Liver (tissue), 8 donors: ENCODE measurements at regions not wholly inside any gene's neighbourhood (a gene's known extent, or its start where the extent isn't known, plus 50 kb on each side); places are given as distances from the start of the nearest gene placed in this dataset.

ENCODE experiments used
- DNase-seq: peaks from one replicate; pipeline ENCODE4 v3.0.0-alpha.2; 2017; ENCODE audit warnings: low spot score
- H3K27ac ChIP-seq, 2 donors: one replicate each; pipeline ENCODE4 v1.7.0; 2013; ENCODE audit warnings: inconsistent platforms in 2 of 2, low read length in 2 of 2, control low read depth in 1 of 2, low read depth in 1 of 2, mild to moderate bottlenecking in 1 of 2
- H3K27me3 ChIP-seq, 4 donors: one replicate each; pipeline versions ENCODE4 v1.6.1 to v1.7.0; 2013; ENCODE audit warnings: low read length in 3 of 4, inconsistent platforms in 1 of 4, mild to moderate bottlenecking in 1 of 4, moderate library complexity in 1 of 4; ENCODE audit not compliant: control insufficient read depth in 4 of 4, insufficient read depth in 4 of 4
- H3K36me3 ChIP-seq, 4 donors: one replicate each; pipeline versions ENCODE4 v1.6.1 to v1.7.0; 2013; ENCODE audit warnings: low read length in 3 of 4, mild to moderate bottlenecking in 3 of 4, low read depth in 1 of 4, moderate library complexity in 1 of 4; ENCODE audit not compliant: control insufficient read depth in 4 of 4, insufficient read depth in 3 of 4
- H3K4me1 ChIP-seq, 4 donors: one replicate each; pipeline versions ENCODE4 v1.6.1 to v1.7.0; 2013; ENCODE audit warnings: low read length in 3 of 4, mild to moderate bottlenecking in 3 of 4, moderate library complexity in 1 of 4; ENCODE audit not compliant: control insufficient read depth in 4 of 4, insufficient read depth in 4 of 4
- H3K4me3 ChIP-seq, 3 donors: one replicate each; pipeline versions ENCODE4 v1.6.1 to v1.7.0; 2013; ENCODE audit warnings: low read length in 3 of 3, control low read depth in 1 of 3, low read depth in 1 of 3, mild to moderate bottlenecking in 1 of 3
- H3K9ac ChIP-seq, 2 donors: one replicate each; pipeline ENCODE4 v1.7.0; 2013; ENCODE audit warnings: low read length in 2 of 2, mild to moderate bottlenecking in 2 of 2, moderate library complexity in 2 of 2, control low read depth in 1 of 2, low read depth in 1 of 2
- H3K9me3 ChIP-seq, 4 donors: one replicate each; pipeline versions ENCODE4 v1.6.1 to v1.7.0; 2013; ENCODE audit warnings: low read length in 3 of 4; ENCODE audit not compliant: control insufficient read depth in 4 of 4
- ATF3 ChIP-seq: IDR thresholded peaks from 2 replicates; pipeline ENCODE4 v1.6.1; 2016; ENCODE audit warnings: antibody characterized with exemption
- CTCF ChIP-seq: fragments of 150-350 bp; IDR thresholded peaks from 2 replicates; pipeline ENCODE4 v1.5.1; 2017; ENCODE audit warnings: improper control_type of control experiment, low read depth, low read length; ENCODE audit not compliant: missing input control
- EGR1 ChIP-seq, 2 donors: IDR thresholded peaks; 2 replicates each; pipeline ENCODE4 v1.6.1; 2016 to 2018; ENCODE audit warnings: antibody characterized with exemption in 2 of 2, low read depth in 2 of 2
- FOXA1 ChIP-seq: IDR thresholded peaks from 2 replicates; pipeline ENCODE4 v1.6.1; 2016; ENCODE audit warnings: antibody characterized with exemption
- FOXA2 ChIP-seq: IDR thresholded peaks from 2 replicates; pipeline ENCODE4 v1.6.1; 2016; ENCODE audit warnings: antibody characterized with exemption
- GABPA ChIP-seq, 2 donors: IDR thresholded peaks in 1 of 2; conservative IDR thresholded peaks in 1 of 2; 2 replicates each; pipeline ENCODE4 v1.6.1; 2016; ENCODE audit warnings: antibody characterized with exemption in 2 of 2, mild to moderate bottlenecking in 1 of 2, moderate library complexity in 1 of 2
- HNF4A ChIP-seq, 2 donors: conservative IDR thresholded peaks; 2 replicates each; pipeline ENCODE4 v1.6.1; 2016; ENCODE audit warnings: antibody characterized with exemption in 2 of 2, mild to moderate bottlenecking in 2 of 2
- HNF4G ChIP-seq: IDR thresholded peaks from 2 replicates; pipeline ENCODE4 v1.6.1; 2016; ENCODE audit warnings: antibody characterized with exemption
- JUND ChIP-seq, 2 donors: IDR thresholded peaks; 2 replicates each; pipeline ENCODE4 v1.6.1; 2016; ENCODE audit warnings: antibody characterized with exemption in 2 of 2
- MAX ChIP-seq: IDR thresholded peaks from 2 replicates; pipeline ENCODE4 v1.6.1; 2016; ENCODE audit warnings: antibody characterized with exemption
- NR2F2 ChIP-seq: IDR thresholded peaks from 2 replicates; pipeline ENCODE4 v1.6.1; 2016; ENCODE audit warnings: antibody characterized with exemption
- RAD21 ChIP-seq, 2 donors: IDR thresholded peaks; 2 replicates each; pipeline ENCODE4 v1.6.1; 2016; ENCODE audit warnings: antibody characterized with exemption in 2 of 2, mild to moderate bottlenecking in 2 of 2
- REST ChIP-seq: IDR thresholded peaks from 2 replicates; pipeline ENCODE4 v1.6.1; 2016; ENCODE audit warnings: antibody characterized with exemption, mild to moderate bottlenecking
- RXRA ChIP-seq, 2 donors: IDR thresholded peaks; 2 replicates each; pipeline ENCODE4 v1.6.1; 2017 to 2018; ENCODE audit warnings: antibody characterized with exemption in 2 of 2, mild to moderate bottlenecking in 1 of 2
- SP1 ChIP-seq: IDR thresholded peaks from 2 replicates; pipeline ENCODE4 v1.6.1; 2018; ENCODE audit warnings: antibody characterized with exemption, mild to moderate bottlenecking
- YY1 ChIP-seq: IDR thresholded peaks from 2 replicates; pipeline ENCODE4 v1.6.1; 2016; ENCODE audit warnings: antibody characterized with exemption, mild to moderate bottlenecking
- ZBTB33 ChIP-seq: IDR thresholded peaks from 2 replicates; pipeline ENCODE4 v1.6.1; 2016; ENCODE audit warnings: antibody characterized with exemption
- WGBS: extraction: QIAGEN DNeasy Blood & Tissue Kit; methylation state at CpG from one replicate; pipeline ENCODE4 v1.1.7; 2013; 5-methylcytosine and 5-hydroxymethylcytosine counted together
- donor health status: healthy.
- donor health status: healthy.
- donor health status: healthy.
- donor health status: healthy.
- donor health status: healthy.

- Histone ChIP-seq H3K9me3 (no peaks in the 10 kb centered on the region), H3K36me3 (no peaks in the 10 kb centered on the region), H3K9ac (no peak overlapping the region)
Observed at GRCh38 chr14:85010186-85010585, 519.8 kb upstream of the FLRT2 start.

More at GRCh38 chr14:85010186-85010585, 519.8 kb upstream of the FLRT2 start:
- no peak for TF ChIP-seq HNF4G
- no peak for TF ChIP-seq YY1
- no peak for TF ChIP-seq GABPA (IDR thresholded peaks at IDR 0.05 in 1 of 2, conservative IDR thresholded peaks at IDR 0.05 in 1 of 2)
- TF ChIP-seq FOXA2 = no peak
- no peak for TF ChIP-seq MAX
- TF ChIP-seq NR2F2 = no peak
- no peak for TF ChIP-seq RXRA (IDR thresholded peaks at IDR 0.05)
- no peak for TF ChIP-seq JUND (IDR thresholded peaks at IDR 0.05)
- TF ChIP-seq RAD21 (IDR thresholded peaks at IDR 0.05) = no peak
- no peak for TF ChIP-seq CTCF
- no peak for TF ChIP-seq HNF4A (conservative IDR thresholded peaks at IDR 0.05)
- no peak for TF ChIP-seq ZBTB33
- TF ChIP-seq ATF3 = no peak
- no peak for TF ChIP-seq REST
- TF ChIP-seq FOXA1 = no peak
- no peak for TF ChIP-seq SP1
- no peak for TF ChIP-seq EGR1 (IDR thresholded peaks at IDR 0.05; ENCODE audit: low read depth in 2 of 2)
- no peak overlapping the region for H3K27ac ChIP-seq
- no peaks in the 10 kb centered on the region for H3K27me3 ChIP-seq
- H3K4me1 ChIP-seq = no peaks in the 10 kb centered on the region
- H3K4me3 ChIP-seq = no peak overlapping the region
- DNase-seq = no peak
- 43% methylated on average over 1 of the region's 1 CpG for WGBS
